ENCODE measurements at regions not wholly inside any gene's neighbourhood (a gene's known extent, or its start where the extent isn't known, plus 50 kb on each side); places are given as distances from the start of the nearest gene placed in this dataset.

- DNase-seq = no peak
- no peaks in the 10 kb centered on the region for H3K36me3 ChIP-seq
- no peaks in the 10 kb centered on the region for H3K9me3 ChIP-seq
- H3K4me3 ChIP-seq = no peak overlapping the region
- WGBS, 4 donors = 86 to 87% (median 86%) methylated on average over 9 of the region's 9 CpGs
- no peak for ATAC-seq
- no peak for TF ChIP-seq POLR2A (IDR thresholded peaks at IDR 0.05)
- TF ChIP-seq CTCF (IDR thresholded peaks at IDR 0.05) = no peak
- peaks cover 0 to 24% (median 6%) of the 10 kb centered on the region in 12 donors for H3K4me1 ChIP-seq
- no peak overlapping the region for H3K27ac ChIP-seq
- no peaks in the 10 kb centered on the region for H3K27me3 ChIP-seq
- intact Hi-C loops (cut with DNase I) = no loop called here
Measured at GRCh38 chr10:89078724-89079672, 88.4 kb downstream of the FAS start.

GRCh38 chr10:89076120-89076519, 85.5 kb downstream of the FAS start:
- WGBS, 4 donors = 93 to 99% (median 95%) methylated on average over 2 of the region's 2 CpGs
- DNase-seq (no peak), ATAC-seq (no peak)
- intact Hi-C loops (cut with DNase I) = no loop called here
- no peak for TF ChIP-seq CTCF (IDR thresholded peaks at IDR 0.05)
- no peak for TF ChIP-seq POLR2A (IDR thresholded peaks at IDR 0.05)
- no peaks in the 10 kb centered on the region for H3K36me3 ChIP-seq
- no peaks in the 10 kb centered on the region for H3K27me3 ChIP-seq
- no peaks in the 10 kb centered on the region for H3K9me3 ChIP-seq
- H3K27ac ChIP-seq = no peak overlapping the region
- peaks cover 0 to 21% (median 12%) of the 10 kb centered on the region in 12 donors for H3K4me1 ChIP-seq
- no peak overlapping the region for H3K4me3 ChIP-seq

DNA sequence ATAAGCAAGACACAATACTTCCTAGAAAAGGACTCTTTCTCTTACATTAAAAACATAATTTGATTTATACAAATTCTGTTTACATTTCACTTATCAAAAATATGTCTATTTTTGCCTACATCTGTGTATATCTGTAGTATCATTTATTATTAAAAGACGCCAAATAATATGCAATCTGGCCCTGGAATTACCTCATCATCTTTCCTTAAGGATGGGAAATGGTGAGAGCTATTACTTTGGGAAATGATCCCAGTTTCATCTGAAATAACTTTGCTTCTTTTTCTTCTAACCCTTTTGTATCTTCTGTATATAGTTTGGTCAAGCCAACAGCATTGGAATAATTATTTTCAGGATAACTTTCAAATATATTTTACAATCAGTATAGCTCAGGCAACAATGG, 85.0 kb downstream of the FAS start:
- H3K4me1 ChIP-seq = peaks cover 0 to 21% (median 12%) of the 10 kb centered on the region in 12 donors
- H3K4me3 ChIP-seq = no peak overlapping the region
- H3K9me3 ChIP-seq = no peaks in the 10 kb centered on the region
- TF ChIP-seq POLR2A (IDR thresholded peaks at IDR 0.05) (no peak), CTCF (IDR thresholded peaks at IDR 0.05) (no peak)
- 92 to 96% (median 94%) methylated on average over 1 of the region's 1 CpG for WGBS, 4 donors
- H3K27me3 ChIP-seq = no peaks in the 10 kb centered on the region
- no peak overlapping the region for H3K27ac ChIP-seq
- H3K36me3 ChIP-seq = no peaks in the 10 kb centered on the region
- ATAC-seq = no peak
- intact Hi-C loops (cut with DNase I) = no loop called here
- no peak for DNase-seq

- Histone ChIP-seq H3K36me3 (no peaks in the 10 kb centered on the region), H3K27me3 (no peaks in the 10 kb centered on the region), H3K27ac (peak overlapping the region; percentile 1 to 75 (median 53)), H3K4me1 (peaks cover 0 to 26% (median 9%) of the 10 kb centered on the region in 12 donors), H3K4me3 (no peak overlapping the region), H3K9me3 (no peaks in the 10 kb centered on the region)
- intact Hi-C loops (cut with DNase I) = loop anchor here in 1 of 10 donors (5.0 kb wide), 1 partner anchor 42 kb away; no protein-coding TSS in a partner anchor
- DNase-seq (peak; percentile 38 to 74 (median 54)), ATAC-seq (peak; percentile 61 to 94 (median 72))
- WGBS, 4 donors = 37 to 52% (median 51%) methylated on average over 3 of the region's 3 CpGs
- TF ChIP-seq CTCF (IDR thresholded peaks at IDR 0.05) (no peak), POLR2A (IDR thresholded peaks at IDR 0.05) (no peak)
Measured at GRCh38 chr10:89074120-89074519, 83.5 kb downstream of the FAS start.
